ENCODE measurements at regions not wholly inside any gene's neighbourhood (a gene's known extent, or its start where the extent isn't known, plus 50 kb on each side); places are given as distances from the start of the nearest gene placed in this dataset.
"Not testable (repeated sequence)": the region's sequence is repeated elsewhere in the genome, so short reads cannot be mapped to it uniquely, and the experiment has no call there.

DNA sequence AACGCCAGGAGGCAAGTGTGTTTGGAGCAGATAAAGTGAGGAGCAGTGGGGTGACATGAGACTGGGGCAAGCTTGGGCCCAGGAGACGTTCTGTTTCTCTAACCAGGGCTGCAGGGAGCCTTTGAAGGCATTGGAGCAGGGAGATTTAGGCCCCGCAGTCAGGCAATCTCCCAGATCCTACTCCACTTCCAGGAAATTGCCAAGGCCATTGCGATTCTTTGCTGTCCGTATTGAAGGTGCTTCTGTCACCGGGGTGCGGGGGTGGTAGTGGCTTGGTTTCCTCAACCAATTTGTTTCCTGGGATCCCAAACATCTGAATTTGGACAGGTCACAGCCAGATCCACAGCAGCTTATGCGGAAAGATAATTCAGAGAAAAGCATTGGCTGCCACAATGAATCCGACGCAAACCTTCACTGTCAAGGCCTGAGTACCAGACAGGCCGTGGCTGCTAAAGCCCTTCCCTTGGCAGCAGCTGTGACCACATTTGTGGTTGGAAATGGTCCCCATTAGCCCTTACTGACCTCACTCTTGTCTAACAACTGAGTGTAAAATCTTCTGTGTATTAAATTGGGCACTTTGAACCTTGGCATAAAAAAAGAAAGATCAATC, 385.6 kb downstream of the PTPRU start:
- no peak for DNase-seq (ENCODE audit: low read depth in 2 of 2)

DNA sequence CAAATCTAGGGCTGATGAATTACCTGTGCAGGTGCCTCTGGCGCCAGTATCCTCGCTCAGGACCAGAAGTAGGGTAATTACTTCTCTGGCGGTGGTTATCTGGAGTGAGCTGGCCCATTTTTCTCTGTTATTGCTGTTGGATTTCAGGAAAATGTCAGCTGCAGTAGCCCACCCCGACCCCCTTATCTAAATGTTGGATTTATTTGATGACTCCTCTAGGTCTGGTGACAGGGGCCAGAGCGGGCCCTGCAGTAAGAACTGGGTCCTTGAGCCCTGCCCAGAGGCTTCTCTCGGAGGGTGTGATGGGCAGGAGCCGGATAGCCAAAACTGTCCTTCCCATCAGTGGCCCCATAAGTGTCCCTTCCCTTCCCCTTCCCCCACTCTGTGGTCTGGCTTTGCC, 384.3 kb downstream of the PTPRU start:
- no peak for DNase-seq (ENCODE audit: low read depth in 2 of 2)

DNA sequence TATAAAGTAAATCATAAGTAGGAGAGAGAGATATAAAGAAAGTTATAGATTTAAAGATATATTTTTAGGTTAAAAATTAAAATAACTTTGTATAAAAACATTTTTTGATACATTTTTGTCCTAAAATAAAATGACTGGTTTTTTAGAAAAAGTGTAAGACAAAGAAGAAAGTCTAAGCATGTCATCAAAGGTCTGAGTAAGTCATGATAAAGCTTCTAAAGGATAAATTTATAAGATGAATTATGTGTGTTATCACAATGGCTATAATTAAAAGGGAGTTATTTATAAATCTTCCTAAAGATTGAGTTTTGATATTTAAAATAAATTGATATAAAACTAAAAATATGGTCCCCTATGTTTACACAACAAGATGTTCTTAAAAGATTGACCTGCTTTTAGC, 370.9 kb downstream of the PTPRU start:
- no peak for DNase-seq (ENCODE audit: low read depth in 2 of 2)

DNA sequence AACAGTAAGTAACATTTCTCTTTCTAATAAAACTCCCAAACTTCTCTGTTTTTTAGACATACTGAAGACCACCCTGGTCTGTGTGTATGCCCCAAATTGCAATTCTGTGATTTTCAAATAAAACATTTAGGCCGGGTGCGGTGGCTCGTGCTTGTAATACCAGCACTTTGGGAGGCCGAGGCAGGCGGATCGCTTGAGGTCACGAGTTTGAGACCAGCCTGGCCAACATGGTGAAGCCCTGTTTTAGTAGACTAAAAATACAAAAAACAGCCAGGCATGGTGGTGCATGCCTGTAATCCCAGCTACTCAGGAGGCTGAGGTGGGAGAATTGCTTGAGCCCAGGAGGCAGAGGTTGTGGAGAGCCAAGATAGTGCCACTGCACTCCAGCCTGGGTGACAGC, 368.5 kb downstream of the PTPRU start:
- not testable (repeated sequence) for DNase-seq (ENCODE audit: low read depth in 2 of 2)

DNA sequence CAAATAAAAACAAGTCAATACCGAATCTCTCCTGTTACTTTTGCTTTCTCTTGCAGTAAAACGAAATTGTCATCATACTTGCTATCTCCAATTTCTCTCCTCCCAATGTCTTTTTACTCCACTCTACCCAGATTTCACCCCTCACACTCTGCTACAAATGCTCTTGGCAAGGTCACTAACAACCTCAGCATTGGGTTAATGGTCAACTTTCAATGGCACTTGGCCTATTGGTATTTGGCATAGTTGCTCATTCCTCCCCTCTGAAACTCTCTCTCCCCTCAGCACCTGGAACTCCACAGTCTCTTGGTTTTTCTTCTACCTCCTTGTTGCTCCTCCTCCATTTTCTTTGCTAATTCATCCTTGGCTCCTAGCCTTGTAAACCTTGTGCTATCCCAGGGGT, 367.3 kb downstream of the PTPRU start:
- DNase-seq (ENCODE audit: low read depth in 2 of 2), result no peak

DNA sequence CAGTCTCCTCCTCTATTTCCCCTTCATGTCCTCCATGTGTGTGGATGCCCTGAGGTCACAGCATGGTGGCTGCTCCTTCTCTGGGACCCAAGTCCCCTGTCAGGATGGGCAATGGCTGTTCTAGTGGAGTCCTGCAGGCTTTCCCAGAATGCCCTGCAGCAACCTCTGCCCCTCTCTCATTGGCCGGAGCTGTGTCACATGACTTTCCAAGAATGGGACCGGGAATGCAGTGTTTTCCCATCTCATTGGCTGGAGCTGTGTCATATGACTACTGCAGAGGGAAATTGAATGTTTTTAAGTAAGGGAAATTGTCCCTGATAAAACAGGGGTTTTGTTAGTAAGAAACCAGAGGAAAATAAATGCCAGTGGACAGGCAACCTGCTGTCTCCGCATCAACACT, 365.9 kb downstream of the PTPRU start:
- no peak for DNase-seq (ENCODE audit: low read depth in 2 of 2)

DNA sequence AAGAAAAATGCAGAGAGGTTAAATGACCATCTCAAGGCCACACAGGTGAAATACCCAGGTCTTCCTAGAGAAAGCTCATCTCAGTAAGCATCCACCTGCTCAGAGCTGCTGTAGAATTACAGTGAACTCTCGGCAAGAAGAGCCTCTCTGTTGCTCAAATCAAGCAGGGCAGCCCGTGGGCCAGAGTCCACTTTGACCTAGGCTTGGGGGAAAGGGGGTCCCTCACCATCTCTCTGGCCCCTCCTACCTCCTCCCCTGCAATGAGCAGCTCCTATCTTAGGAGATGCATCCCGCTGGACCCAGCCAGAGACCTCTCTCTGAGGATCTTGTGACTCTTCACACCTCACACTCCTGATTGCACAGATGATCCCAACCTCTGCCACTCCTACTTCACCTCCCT, 364.7 kb downstream of the PTPRU start:
- no peak for DNase-seq (ENCODE audit: low read depth in 2 of 2)

DNA sequence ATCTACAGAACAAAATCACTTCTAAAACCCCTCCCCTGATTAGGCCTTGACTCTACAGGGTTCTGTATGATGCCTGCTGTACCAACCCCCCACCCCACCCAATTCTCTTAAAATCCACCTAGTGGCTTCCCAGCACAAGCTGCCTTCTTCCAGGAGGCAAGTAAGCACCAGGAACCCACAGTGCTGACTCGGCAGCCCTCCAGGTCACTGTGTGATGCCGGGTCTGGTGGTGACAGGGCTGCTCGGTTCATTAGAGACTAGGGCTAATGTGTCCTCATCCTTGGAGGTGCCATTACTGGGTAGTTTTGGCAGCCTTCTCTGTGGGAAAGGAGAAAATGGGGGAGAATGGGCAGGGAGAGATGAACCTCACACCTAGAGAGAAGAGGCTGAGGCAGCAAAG, 363.5 kb downstream of the PTPRU start:
- DNase-seq (ENCODE audit: low read depth in 2 of 2), result no peak

DNA sequence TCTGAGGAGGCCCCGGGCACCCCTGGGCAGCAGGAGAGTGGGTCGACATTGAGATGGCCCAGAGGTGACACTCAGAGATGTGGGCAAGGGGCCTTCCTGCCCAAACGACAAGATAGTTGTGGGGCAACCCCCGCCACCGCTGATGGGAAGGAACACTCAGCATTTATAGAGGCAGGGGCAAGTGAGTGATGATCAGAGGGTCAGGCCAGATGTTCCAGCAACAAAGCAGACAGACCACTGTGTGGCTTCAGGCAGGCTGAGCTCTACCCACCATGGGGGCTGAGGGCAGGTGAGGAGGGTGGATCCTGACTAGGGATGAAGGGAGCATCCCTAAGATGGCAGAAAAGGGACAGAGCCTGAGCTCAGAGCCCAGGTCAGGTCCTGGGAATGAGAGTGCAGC, 362.7 kb downstream of the PTPRU start:
- DNase-seq (ENCODE audit: low read depth in 2 of 2), result no peak

DNA sequence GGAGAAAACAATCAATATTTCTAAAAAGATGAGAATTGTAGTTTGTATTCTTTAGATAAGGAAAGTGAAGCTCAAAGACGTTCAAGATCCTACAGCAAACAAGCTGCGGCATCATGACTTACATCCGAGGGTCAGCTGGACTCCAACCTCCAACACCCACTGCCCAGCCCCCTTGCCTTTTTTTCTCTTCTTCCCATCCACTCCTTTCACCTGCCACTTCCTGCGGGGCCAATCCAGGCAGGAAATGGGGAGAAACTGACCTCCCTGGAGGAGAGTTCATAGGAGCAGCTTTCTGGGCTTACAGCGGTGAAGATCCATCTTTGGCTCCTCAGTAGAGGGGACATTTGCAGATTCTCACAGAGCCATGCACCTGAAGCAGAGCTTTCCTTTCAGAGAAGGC, 361.5 kb downstream of the PTPRU start:
- no peak for DNase-seq (ENCODE audit: low read depth in 2 of 2)

DNA sequence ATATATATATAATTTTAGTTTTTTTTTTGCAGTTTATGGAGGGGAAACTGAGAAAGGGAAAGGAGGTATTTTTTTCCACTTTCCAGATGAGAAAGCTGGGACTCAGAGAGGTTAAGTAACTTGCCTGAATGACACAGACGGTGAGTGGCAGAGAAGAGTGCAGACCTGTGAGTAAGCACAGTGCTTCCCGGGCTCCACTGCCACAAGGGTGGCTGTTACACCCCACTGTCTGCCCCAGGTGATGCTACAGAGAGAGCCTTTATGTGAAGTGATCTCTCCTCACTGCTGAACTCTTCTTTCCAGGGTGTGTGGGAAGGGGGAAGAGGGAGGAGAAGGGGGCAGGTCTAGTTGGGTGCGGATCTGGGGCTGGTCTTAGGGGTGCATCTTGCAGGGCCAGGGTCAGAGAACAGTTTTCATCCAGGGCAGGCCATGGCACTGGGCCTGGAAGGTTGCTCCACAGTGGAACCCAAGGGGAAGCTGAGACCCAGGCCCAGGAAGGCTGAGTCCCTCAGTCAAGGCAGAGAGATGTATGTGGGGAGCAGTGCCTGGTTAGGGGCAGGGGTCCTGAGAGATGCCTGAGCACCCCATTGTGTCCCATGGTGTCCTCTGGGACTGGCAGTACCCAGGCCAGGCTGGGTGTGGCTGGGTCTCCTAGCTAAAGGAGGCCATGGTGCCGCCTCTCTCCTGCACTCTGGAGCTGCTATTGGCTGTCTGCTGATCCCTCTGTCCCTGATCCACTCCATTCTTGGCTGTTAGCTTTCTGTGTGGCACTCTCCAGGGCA, 357.5 kb downstream of the PTPRU start:
- no peak for DNase-seq (ENCODE audit: low read depth in 2 of 2)

DNA sequence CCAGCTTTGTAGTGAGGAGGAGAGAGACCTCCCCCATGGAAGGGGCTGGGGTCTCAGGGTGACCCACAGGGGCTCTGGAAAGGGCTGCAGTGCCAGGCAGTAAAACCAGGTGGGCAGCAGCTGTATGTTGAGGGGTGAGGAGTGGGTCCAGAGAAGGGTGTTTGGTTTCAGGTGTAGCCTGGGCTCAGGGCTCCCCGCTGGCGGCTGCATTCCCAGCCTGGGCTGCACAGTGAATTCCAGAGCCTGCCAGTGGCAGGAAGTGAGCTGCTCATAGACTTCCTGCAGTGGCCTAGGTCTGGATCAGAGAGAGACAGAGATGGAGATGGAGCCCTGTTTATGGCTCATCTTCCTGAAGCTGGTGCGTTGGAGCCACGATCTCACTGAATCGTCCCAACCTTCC, 356.4 kb downstream of the PTPRU start:
- peak; percentile 42 to 69 for DNase-seq (ENCODE audit: low read depth in 2 of 2)

DNA sequence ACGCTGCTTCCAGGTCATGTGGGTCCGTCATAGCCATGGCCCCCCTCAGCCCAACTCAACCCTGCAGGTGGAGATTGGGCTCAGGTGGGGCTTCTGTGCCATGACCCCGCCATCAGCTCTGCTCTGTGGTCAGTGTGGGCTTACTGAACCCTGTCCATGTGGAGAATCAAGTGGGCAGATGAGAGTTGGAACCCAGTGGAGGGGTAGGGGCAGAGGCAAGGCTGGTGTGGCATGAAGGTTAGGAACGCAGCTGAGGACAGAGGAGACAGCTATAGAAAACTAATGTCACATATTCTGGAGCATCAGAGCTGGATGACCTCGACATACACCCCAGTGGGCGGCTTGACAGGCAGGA, 355.9 kb downstream of the PTPRU start:
- no peak for DNase-seq (ENCODE audit: low read depth in 2 of 2)

DNA sequence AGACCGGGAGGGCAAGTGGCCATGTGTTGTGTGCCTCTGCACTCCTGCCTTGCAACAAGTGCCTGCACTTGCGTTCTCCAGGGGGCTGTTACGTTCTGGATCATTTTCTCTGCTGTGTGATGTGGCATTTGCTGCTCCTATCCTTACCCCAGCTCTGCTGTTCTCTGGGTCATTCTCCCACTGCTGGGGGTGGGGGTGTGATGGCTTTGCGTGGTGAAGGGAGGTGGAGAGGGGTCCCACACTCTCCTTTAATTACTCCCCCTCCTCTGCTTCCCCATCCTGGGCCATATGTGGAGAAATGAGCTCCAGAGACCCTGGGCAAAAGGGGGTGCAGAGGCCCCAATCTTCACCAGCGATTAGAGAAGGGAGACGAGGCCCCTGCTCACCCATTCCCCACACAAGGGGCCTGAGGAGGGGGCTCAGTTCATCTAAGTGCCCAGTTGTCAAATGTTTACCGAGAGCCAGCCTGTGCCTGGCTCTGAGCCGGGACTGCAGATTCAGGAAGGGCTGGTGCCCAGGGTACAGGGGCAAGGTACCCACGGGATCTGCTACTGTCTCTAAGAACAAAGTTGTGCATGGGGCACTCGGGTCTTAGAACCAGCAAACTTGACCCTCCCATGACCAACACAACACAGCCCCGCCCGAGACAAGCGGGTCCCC, 355.4 kb downstream of the PTPRU start:
- no peak for DNase-seq (ENCODE audit: low read depth in 2 of 2)

DNA sequence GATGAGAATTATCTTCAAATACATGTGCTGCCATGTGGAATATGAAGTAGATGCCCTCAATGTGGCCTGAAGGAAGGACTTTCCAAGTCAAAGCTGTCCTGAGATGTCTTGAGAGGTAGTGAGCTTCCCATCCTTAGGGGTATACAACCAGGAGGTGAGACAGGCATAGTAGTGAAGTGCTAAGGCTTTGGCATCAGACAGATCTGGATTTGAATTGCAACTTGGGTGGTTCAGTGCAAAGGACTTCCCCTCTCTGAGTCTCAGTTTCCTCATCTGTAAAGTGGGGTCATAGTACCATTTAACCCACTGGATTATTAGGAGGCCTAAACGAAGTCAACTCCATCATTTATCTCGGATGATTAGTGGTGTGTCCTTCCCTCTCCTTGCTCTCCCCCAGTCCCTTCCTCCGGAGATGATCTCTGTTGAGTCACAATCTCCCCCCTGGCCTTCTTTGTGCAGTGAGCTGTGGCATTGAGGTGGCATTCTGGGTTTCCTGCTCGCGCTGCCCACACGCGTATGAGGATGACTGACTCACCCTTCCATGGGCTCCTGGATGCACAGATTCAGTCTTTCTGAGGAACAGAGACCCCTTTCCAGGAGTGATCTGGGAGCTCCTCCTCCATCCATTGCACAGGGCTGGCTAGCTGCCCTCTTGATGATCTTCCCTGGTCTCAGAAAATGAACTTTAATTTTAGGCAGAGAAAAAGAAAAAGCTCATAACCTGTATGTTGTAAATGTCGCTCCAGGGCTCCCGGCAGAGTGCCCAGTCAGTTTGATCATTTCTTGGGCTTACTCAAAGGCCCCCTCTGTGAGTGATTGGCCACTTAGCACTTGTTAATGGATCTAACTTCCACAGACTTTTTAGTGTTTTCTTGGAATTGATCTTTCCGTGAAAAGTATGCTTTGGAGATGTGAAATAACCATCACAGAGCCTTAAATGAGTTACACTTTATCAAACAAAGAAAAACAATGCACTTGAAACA, 354.6 kb downstream of the PTPRU start:
- DNase-seq (ENCODE audit: low read depth in 2 of 2), result peak in 1 of 2 donors; percentile 67

DNA sequence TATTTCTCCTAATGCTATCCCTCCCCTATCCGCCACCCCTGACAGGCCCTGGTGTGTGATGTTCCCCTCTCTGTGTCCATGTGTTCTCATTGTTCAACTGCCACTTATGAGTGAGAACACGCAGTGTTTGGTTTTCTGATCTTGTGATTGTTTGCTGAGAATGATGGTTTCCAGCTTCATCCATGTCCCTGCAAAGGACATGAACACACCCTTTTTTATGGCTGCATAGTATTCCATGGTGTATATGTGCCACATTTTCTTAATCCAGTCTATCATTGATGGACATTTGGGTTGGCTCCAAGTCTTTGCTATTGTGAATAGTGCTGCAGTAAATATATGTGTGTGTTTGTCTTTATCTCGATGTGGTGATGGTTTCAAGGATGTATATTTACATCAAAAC, 353.4 kb downstream of the PTPRU start:
- DNase-seq (ENCODE audit: low read depth in 2 of 2), result not testable (repeated sequence)

DNA sequence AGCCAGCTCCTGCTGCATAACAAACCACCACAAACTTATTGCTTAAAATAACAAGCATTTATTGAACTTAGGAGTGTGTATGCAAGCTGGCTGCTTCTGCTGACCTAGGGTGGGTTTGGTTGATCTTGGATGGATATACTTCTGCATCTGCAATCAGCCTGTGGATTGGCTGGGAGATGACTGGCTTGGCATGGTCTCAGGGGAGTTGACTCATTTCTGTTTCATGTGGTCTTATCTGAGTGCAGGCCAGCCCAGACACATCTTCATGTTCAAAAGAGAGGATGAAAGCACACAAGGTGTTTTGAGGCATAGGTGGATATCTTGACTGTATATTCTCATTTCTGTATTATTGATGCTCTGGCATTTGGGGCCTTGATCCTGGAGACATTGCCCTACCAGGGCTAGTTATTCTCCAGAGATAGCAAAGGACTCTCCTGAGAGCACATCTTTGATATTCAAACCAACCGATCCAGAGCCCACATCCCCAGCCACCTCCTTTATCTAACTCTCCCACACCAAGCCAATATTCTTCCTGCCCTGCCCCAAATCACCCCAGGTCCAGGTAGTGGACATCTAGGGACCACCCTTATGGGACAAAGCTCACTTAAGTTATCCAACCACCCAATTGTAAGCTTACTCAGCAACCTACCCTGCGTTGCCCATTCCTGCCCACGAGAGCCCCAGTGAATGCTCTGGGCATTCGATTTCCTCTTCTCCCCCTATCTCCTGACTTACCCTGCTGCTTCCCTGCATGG, 350.8 kb downstream of the PTPRU start:
- no peak for DNase-seq (ENCODE audit: low read depth in 2 of 2)

DNA sequence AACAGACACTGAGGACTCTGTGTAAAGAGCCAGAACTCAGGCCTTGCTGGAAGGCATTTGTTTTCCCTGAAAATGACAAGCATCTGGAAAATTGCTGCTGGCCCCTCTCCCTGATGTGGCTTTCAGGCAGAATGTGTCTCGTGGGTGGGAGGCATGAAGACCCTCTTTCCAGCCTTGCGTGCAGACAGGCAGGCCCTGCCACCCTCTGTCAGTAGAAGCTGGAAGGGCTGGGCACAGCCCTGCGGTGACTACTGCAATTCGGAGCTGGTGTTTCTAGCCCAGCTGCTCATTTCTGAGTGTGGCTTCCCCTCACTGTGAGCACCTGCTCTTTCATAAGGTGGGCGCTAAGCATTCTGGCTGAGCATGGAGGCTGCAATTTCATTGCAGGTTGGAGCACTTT, 349.9 kb downstream of the PTPRU start:
- DNase-seq (ENCODE audit: low read depth in 2 of 2), result no peak

DNA sequence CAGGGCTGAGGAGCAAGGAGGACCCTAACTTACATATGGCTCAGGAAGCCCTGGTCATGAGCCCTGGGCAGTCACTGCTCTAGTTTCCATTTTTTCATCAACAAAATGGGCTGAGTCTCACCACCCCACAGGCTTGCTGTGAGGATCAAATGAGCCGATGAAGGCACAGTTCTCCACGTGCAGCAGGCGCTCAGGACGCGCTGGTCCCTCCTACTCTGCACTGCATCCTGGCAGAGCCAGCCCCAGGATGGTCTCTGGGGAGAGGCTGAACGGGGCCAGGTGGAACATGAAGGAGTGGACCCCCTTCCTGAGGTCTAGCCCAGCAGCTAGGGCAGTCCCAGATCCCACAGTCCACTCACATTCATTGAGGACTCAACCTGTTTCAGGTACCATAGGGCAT, 349.3 kb downstream of the PTPRU start:
- no peak for DNase-seq (ENCODE audit: low read depth in 2 of 2)

DNA sequence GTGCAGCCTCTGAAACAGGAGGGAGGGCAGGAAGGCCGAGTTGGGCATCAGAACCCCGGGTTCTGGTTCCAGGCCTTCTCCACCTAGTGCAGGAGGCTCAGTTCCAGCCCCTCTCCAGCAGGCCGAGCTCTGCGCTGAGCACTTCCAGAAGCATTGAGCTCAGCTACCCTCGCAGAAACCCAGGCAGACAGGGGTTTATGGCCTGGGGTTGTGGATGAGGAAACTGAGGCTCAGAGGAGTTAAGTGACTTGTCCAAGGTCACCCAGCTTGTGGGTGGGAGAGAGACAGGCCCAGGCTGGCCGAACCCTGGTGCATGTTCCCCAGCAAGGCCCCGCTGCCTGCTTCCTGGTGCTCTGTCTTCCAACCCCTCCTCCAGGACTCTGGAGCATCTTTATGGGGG, 348.9 kb downstream of the PTPRU start:
- DNase-seq (ENCODE audit: low read depth in 2 of 2), result no peak

DNA sequence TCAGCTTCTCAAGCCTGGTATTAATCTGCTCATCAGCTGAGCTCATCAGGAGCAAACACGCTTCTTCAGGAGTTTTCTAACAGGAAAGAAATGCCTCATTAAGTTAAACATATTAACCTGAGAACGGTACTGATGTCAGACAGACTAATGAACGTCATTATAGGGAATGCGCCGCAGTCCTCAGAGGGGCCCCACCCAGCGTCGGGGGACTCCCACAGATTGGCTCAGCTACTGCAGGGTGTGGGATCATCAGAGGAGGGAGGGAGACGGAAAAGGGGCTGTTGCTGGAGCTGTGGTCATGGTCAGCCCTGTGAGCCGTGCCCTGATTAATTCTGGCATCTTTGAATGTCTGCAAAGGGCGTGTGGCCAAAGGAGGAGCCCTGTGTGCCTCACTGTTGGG, 348.5 kb downstream of the PTPRU start:
- DNase-seq (ENCODE audit: low read depth in 2 of 2), result no peak

All from lung microvascular endothelial cell (primary cell).